Mucosa of descending colon (tissue), 3 donors: ENCODE measurements at regions not wholly inside any gene's neighbourhood (a gene's known extent, or its start where the extent isn't known, plus 50 kb on each side); places are given as distances from the start of the nearest gene placed in this dataset.

ENCODE experiments used
- ATAC-seq: fragments of 200-7000 bp; cut with Tn5 transposase; one replicate; pipeline ENCODE4 v1.9.1; 2020; ENCODE audit warnings: mild to moderate bottlenecking, moderate library complexity
- DNase-seq, 3 donors: peaks; one replicate each; pipeline ENCODE4 v3.0.0-alpha.2; 2020
- H3K36me3 ChIP-seq: fragments of 200-600 bp; one replicate; pipeline ENCODE4 v1.8.0; 2021; ENCODE audit warnings: low read depth, mild to moderate bottlenecking
- H3K4me1 ChIP-seq: fragments of 200-600 bp; one replicate; pipeline ENCODE4 v1.8.0; 2021; ENCODE audit warnings: low read depth, mild to moderate bottlenecking
- H3K4me3 ChIP-seq: fragments of 200-600 bp; one replicate; pipeline ENCODE4 v1.8.0; 2021; ENCODE audit warnings: mild to moderate bottlenecking
- H3K9me3 ChIP-seq: fragments of 200-600 bp; one replicate; pipeline ENCODE4 v1.8.0; 2021; ENCODE audit warnings: mild to moderate bottlenecking
- intact Hi-C, 2 donors: fragments of 100-400 bp; cut with DNase I in 1 of 2; cut with micrococcal nuclease in 1 of 2; formaldehyde crosslinking; loops; one replicate each; pipeline versions ENCODE4 v1.11.0 to v1.11.1; 2022; cut with DNase I, micrococcal nuclease
- TF ChIP-seq, protein P1 (sequence below): fragments of 200-600 bp; IDR thresholded peaks from one replicate; pipeline ENCODE4 v1.8.0; 2022; ENCODE audit warnings: antibody characterized with exemption, mild to moderate bottlenecking
- donor health status: DM: no; HTN: no; CAD: no; lungs with moderate emphysema.
- donor health status: DM: no; HTN: no; CAD: no.
- donor health status: DM: no; HTN: yes; CAD: no.

DNA sequence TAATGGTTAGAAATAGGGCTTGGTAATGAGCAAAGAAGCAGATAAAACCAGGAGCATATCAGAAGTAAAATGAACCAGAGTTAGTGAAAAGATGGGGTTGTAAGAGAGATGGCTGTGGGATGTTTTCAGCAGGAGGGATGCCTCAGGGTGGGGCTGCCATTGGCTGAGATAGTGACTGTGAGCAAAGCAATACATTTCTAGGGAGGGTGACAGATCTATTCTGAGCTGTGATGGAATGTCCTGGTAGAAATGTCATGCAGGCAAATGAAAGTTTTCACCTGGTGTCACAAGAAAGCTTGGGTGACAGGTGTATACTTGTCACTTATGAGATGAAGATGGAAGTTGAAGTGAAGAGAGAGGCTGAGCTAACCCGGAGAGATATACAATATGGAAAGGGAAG is 435.9 kb downstream of the TNS3 start:
- intact Hi-C loops: no loop called here
- DNase-seq: no peak
- no peaks in the 10 kb centered on the region for H3K9me3 ChIP-seq
- TF ChIP-seq, protein P1, sequence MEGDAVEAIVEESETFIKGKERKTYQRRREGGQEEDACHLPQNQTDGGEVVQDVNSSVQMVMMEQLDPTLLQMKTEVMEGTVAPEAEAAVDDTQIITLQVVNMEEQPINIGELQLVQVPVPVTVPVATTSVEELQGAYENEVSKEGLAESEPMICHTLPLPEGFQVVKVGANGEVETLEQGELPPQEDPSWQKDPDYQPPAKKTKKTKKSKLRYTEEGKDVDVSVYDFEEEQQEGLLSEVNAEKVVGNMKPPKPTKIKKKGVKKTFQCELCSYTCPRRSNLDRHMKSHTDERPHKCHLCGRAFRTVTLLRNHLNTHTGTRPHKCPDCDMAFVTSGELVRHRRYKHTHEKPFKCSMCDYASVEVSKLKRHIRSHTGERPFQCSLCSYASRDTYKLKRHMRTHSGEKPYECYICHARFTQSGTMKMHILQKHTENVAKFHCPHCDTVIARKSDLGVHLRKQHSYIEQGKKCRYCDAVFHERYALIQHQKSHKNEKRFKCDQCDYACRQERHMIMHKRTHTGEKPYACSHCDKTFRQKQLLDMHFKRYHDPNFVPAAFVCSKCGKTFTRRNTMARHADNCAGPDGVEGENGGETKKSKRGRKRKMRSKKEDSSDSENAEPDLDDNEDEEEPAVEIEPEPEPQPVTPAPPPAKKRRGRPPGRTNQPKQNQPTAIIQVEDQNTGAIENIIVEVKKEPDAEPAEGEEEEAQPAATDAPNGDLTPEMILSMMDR: no peak
- H3K36me3 ChIP-seq: no peaks in the 10 kb centered on the region
- H3K4me1 ChIP-seq: no peaks in the 10 kb centered on the region
- no peak overlapping the region for H3K4me3 ChIP-seq
- ATAC-seq: no peak

DNA sequence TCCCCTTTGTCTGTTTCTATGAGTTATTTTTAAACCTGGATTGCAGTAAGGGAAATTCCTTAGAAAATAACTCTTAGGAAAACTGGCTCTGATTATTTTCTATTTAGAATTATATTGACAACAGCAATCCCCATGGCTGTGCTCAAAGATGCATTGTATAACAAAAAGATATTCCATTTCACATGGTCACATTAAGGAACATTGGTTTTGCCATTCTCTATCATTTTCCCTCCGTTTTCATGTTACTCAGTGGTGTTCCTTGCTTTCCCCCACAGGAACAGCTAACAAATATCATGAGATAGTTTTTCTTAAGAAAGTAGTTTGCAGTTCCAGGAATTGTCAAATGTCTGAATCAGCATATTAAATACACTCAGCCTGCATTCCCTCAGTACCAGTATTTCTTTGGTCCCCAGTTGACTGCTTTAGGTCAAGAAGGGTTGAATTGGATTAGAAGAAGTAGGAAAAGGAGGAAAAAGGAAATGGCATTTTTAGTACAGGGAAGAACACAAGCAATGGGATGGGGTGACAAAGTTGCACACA is 436.7 kb downstream of the TNS3 start:
- TF ChIP-seq, protein P1: no peak
- H3K36me3 ChIP-seq: no peaks in the 10 kb centered on the region
- no peaks in the 10 kb centered on the region for H3K4me1 ChIP-seq
- H3K4me3 ChIP-seq: no peak overlapping the region
- intact Hi-C loops: no loop called here
- DNase-seq (no peak), ATAC-seq (no peak)
- no peaks in the 10 kb centered on the region for H3K9me3 ChIP-seq

DNA sequence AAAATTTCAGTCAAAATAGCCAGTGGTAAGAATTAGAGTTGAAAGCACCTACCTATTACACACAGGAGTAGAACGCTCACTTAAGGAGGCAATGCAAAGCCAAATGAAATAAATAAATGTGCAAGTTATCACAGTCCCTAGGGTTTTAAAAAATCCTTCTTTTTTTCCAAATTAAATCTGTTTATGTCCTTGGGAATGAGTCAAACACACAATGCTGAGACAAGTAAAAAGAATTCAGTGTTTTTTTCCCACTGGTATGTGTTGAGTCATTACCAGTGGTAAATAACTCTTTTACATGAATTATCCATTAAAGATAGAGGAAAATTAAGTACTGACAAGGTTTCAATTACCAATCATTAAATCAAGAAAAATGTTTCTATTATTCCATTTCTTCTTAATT is 438.6 kb downstream of the TNS3 start:
- no peak overlapping the region for H3K4me3 ChIP-seq
- ATAC-seq (no peak), DNase-seq (no peak)
- H3K4me1 ChIP-seq: no peaks in the 10 kb centered on the region
- TF ChIP-seq, protein P1: no peak
- no peaks in the 10 kb centered on the region for H3K36me3 ChIP-seq
- H3K9me3 ChIP-seq: no peaks in the 10 kb centered on the region
- intact Hi-C loops: no loop called here

DNA sequence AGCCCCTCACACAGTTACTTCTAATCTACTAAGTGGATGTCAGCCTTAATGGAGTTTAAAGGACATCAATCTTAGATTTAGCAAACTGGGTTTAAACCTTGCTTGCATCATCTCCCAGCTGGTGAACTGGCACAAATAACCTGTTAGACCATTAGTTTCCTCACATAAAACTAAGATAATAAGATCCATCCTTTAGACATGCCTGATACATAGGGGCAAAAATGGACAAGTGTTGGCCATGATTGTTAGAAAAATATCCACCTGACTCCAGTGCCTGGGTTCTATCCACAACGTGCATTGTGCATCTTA is 439.1 kb downstream of the TNS3 start:
- no peaks in the 10 kb centered on the region for H3K36me3 ChIP-seq
- DNase-seq: no peak
- TF ChIP-seq, protein P1: no peak
- no peaks in the 10 kb centered on the region for H3K9me3 ChIP-seq
- no peak overlapping the region for H3K4me3 ChIP-seq
- intact Hi-C loops: no loop called here
- H3K4me1 ChIP-seq: no peaks in the 10 kb centered on the region
- no peak for ATAC-seq

DNA sequence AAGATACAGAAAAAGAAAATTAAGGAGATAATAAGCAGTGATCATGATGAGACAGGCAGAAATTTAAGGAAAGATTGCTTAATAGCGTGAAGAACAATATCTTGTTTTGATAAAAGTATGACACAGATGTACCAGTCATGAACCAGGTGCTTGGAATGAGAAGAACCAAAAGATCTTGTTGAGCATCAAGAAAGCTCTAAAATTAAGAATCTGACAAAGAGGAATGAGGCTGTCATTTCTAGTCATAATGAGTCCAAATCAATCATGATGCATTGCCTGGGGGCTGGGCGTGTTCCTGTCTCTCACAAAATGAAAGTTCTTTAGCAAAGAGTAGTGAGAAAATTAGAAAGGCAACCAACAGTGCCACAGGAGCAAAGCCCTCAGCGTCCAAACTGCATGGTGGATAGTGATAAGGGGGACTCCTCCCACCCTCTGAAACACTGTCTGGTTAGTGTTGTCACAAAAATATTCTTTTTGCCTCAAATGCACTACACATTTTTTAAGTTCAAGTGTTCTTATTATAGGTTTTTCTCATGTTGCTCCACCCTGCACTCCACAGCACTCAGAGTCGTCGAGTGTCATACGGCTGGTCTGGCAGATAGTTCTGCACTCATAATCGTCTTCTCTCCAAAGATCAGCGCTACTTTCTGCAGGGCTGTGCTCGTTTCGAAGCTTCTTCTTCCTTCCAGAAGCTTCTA is 439.6 kb downstream of the TNS3 start:
- no peak for ATAC-seq

More for the DNA sequence above, 439.6 kb downstream of the TNS3 start:
- intact Hi-C loops: no loop called here
- TF ChIP-seq, protein P1: no peak
- DNase-seq: no peak
- H3K4me3 ChIP-seq: no peak overlapping the region
- H3K4me1 ChIP-seq: no peaks in the 10 kb centered on the region
- H3K36me3 ChIP-seq: no peaks in the 10 kb centered on the region
- H3K9me3 ChIP-seq: no peaks in the 10 kb centered on the region
